Neural cell (in vitro differentiated cells): ENCODE measurements at regions not wholly inside any gene's neighbourhood (a gene's known extent, or its start where the extent isn't known, plus 50 kb on each side); places are given as distances from the start of the nearest gene placed in this dataset.
"Not testable (repeated sequence)": the region's sequence is repeated elsewhere in the genome, so short reads cannot be mapped to it uniquely, and the experiment has no call there.

ENCODE experiments used
- H2AFZ ChIP-seq: fragments of 200-600, 300-800 bp; sonication (generic), shearing (Covaris generic); 2 replicates; pipeline ENCODE4 v1.6.0; 2014; ENCODE audit warnings: low read depth, mild to moderate bottlenecking, antibody characterized with exemption, low read length, moderate library complexity
- H3F3A ChIP-seq: fragments of 200-600 bp; shearing (Covaris generic); 2 replicates; pipeline ENCODE4 v1.6.1; 2016; ENCODE audit warnings: mild to moderate bottlenecking, moderate library complexity, mixed read lengths, antibody characterized with exemption, low read length; ENCODE audit not compliant: insufficient read depth, poor library complexity, severe bottlenecking
- H3K27ac ChIP-seq: fragments of 200-600, 300-800 bp; sonication (generic), shearing (Covaris generic); 2 replicates; pipeline ENCODE4 v1.5.1; 2014; ENCODE audit warnings: mild to moderate bottlenecking, low read length, moderate library complexity
- H3K27me3 ChIP-seq: fragments of 300-800, 200-600 bp; sonication (generic), shearing (Covaris generic); 2 replicates; pipeline ENCODE4 v1.6.0; 2014; ENCODE audit warnings: mild to moderate bottlenecking, low read depth, low read length, moderate library complexity; ENCODE audit not compliant: insufficient read depth
- H3K36me3 ChIP-seq: fragments of 300-800, 200-600 bp; sonication (generic), shearing (Covaris generic); 2 replicates; pipeline ENCODE4 v1.5.1; 2014; ENCODE audit warnings: mild to moderate bottlenecking, antibody characterized with exemption, low read length, moderate library complexity; ENCODE audit not compliant: insufficient read depth
- H3K4me2 ChIP-seq: fragments of 300-800, 200-600 bp; sonication (generic), shearing (Covaris generic); 2 replicates; pipeline ENCODE4 v1.6.0; 2014; ENCODE audit warnings: mild to moderate bottlenecking, low read length
- H3K4me3 ChIP-seq: fragments of 300-800, 200-600 bp; sonication (generic), shearing (Covaris generic); 2 replicates; pipeline ENCODE4 v1.5.1; 2014; ENCODE audit warnings: mild to moderate bottlenecking, low read length, moderate library complexity
- H3K79me2 ChIP-seq: fragments of 200-600 bp; shearing (Covaris generic); replicated peaks from 2 replicates; pipeline ENCODE4 v1.6.0; 2014; ENCODE audit warnings: mild to moderate bottlenecking, low read length, moderate library complexity; ENCODE audit not compliant: insufficient read depth
- H3K9ac ChIP-seq: fragments of 300-800, 200-600 bp; sonication (generic), shearing (Covaris generic); 2 replicates; pipeline ENCODE4 v1.6.1; 2016; ENCODE audit warnings: mild to moderate bottlenecking, low read length, mixed read lengths
- H3K9me2 ChIP-seq: fragments of 200-600 bp; shearing (Covaris generic); 2 replicates; pipeline ENCODE4 v1.6.1; 2016; ENCODE audit warnings: mild to moderate bottlenecking, low read length, mixed read lengths; ENCODE audit not compliant: insufficient read depth
- H3K9me3 ChIP-seq: fragments of 200-600, 300-800 bp; sonication (generic), shearing (Covaris generic); 2 replicates; pipeline ENCODE4 v1.6.1; 2016; ENCODE audit warnings: mild to moderate bottlenecking, mixed run types, low read length, moderate library complexity, mixed read lengths
- H4K20me1 ChIP-seq: fragments of 200-600 bp; shearing (Covaris generic); 2 replicates; pipeline ENCODE4 v1.6.1; 2016; ENCODE audit warnings: mild to moderate bottlenecking, mixed run types; ENCODE audit not compliant: insufficient read depth
- EP300 ChIP-seq: fragments of 450-650 bp; conservative IDR thresholded peaks from 2 replicates; pipeline ENCODE4 v1.6.1; 2014; ENCODE audit warnings: antibody characterized with exemption, mild to moderate bottlenecking, moderate library complexity; ENCODE audit not compliant: poor library complexity, severe bottlenecking
- EZH2 ChIP-seq: fragments of 200-600, 300-800 bp; shearing (Covaris generic), sonication (generic); IDR thresholded peaks from 2 replicates; pipeline ENCODE4 v1.6.1; 2014; ENCODE audit warnings: antibody characterized with exemption, low read length, borderline replicate concordance, mild to moderate bottlenecking; ENCODE audit not compliant: insufficient read depth, poor library complexity, severe bottlenecking
- MXI1 ChIP-seq: fragments of 450-650 bp; conservative IDR thresholded peaks from 2 replicates; pipeline ENCODE4 v1.6.1; 2014; ENCODE audit warnings: antibody characterized with exemption, mild to moderate bottlenecking; ENCODE audit not compliant: poor library complexity, severe bottlenecking
- POLR2AphosphoS5 ChIP-seq: IDR thresholded peaks from 2 replicates; pipeline ENCODE4 v1.6.1; 2012
- RAD21 ChIP-seq: fragments of 450-650 bp; conservative IDR thresholded peaks from 2 replicates; pipeline ENCODE4 v1.6.1; 2014; ENCODE audit warnings: antibody characterized with exemption, mild to moderate bottlenecking, moderate library complexity
- REST ChIP-seq: IDR thresholded peaks from 2 replicates; pipeline ENCODE4 v1.6.1; 2012; ENCODE audit warnings: borderline replicate concordance
- SMC3 ChIP-seq: fragments of 450-650 bp; conservative IDR thresholded peaks from 2 replicates; pipeline ENCODE4 v1.6.1; 2014; ENCODE audit warnings: antibody characterized with exemption, mild to moderate bottlenecking, moderate library complexity; ENCODE audit not compliant: poor library complexity
- TAF1 ChIP-seq: IDR thresholded peaks from 2 replicates; pipeline ENCODE4 v1.6.1; 2012; ENCODE audit warnings: low read depth
- TF ChIP-seq, protein P1 (sequence below): fragments of 450-650 bp; IDR thresholded peaks from 2 replicates; pipeline ENCODE4 v1.5.1; 2014; ENCODE audit warnings: antibody characterized with exemption, mild to moderate bottlenecking, moderate library complexity; ENCODE audit not compliant: poor library complexity, severe bottlenecking

DNA sequence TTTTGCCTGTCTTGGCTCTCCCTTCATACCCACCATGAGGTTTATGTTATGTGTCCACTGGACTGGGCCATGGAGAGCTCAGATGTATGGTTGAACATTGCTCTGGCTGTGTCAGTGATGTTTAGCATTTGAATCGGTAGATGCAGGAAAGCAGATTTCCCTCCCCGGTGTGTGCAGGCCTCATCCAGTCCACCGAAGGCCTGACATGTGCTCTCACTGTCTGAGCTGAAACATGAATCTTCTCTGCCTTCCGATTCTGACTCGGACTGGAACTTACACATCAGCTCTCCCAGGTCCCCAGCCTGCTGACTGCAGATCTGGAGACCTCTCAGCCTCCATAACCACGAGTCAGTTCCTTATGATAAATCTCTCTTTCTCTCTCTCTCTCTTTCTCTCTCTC, 72.4 kb upstream of the SLC66A3 start:
- Histone ChIP-seq H3K36me3 (no peaks in the 10 kb centered on the region), H3F3A (no peaks in the 10 kb centered on the region), H3K4me3 (no peak overlapping the region), H3K9ac (no peak overlapping the region), H3K4me2 (no peak overlapping the region), H3K27ac (no peak overlapping the region), H2AFZ (no peak overlapping the region), H3K9me3 (no peaks in the 10 kb centered on the region), H3K79me2 (no peaks in the 10 kb centered on the region), H4K20me1 (no peaks in the 10 kb centered on the region), H3K27me3 (no peaks in the 10 kb centered on the region), H3K9me2 (no peaks in the 10 kb centered on the region)
- TF ChIP-seq MXI1, result no peak
- TF ChIP-seq EP300, result no peak

DNA sequence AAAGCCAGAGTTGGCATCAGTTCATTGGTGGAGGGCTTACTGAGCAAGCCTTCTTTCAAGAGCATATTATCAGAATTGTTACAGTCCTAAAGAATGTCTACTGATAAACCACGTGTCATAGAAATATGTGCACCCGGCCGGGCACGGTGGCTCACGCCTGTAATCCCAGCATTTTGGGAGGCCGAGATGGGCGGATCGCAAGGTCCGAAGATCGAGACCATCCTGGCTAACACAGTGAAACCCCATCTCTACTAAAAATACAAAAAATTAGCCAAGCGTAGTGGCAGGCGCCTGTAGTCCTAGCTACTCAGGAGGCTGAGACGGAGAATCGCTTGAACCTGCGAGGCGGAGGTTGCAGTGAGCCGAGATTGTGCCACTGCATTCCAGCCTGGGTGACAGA, 66.4 kb upstream of the SLC66A3 start:
- H3K27ac ChIP-seq, H3F3A ChIP-seq, H3K4me2 ChIP-seq, H2AFZ ChIP-seq, H3K9me3 ChIP-seq, H4K20me1 ChIP-seq, H3K27me3 ChIP-seq, H3K9me2 ChIP-seq, H3K36me3 ChIP-seq, H3K4me3 ChIP-seq, H3K9ac ChIP-seq, H3K79me2 ChIP-seq: not testable (repeated sequence)

DNA sequence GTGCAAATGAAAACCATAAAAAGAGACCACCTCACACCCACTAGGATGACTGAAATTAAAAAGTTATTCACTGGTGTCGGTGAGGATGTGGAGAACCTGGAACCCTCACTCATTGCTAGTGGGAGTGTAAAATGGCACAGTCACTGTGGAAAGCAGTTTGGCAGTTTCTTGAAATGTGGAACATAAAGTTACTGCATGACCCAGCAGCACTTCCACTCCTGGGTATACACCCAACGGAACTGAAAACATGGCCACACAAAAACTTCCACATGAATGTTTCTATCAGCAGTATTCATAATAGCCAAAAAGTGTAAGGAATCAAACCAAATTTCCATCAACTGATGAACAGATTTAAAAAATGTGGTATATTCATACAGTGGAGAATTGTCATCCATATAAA, 65.1 kb upstream of the SLC66A3 start:
- Histone ChIP-seq H3K9me2 (no peaks in the 10 kb centered on the region), H3K36me3 (no peaks in the 10 kb centered on the region), H3K9ac (no peak overlapping the region), H3K79me2 (no peaks in the 10 kb centered on the region), H3F3A (no peaks in the 10 kb centered on the region), H3K27ac (no peak overlapping the region), H2AFZ (no peak overlapping the region), H4K20me1 (no peaks in the 10 kb centered on the region), H3K9me3 (no peaks in the 10 kb centered on the region), H3K4me2 (no peak overlapping the region), H3K4me3 (no peak overlapping the region), H3K27me3 (no peaks in the 10 kb centered on the region)
- TF ChIP-seq POLR2AphosphoS5 (no peak), EZH2 (no peak), EP300 (no peak), RAD21 (no peak), TAF1 (no peak), REST (no peak), SMC3 (no peak), MXI1 (no peak)
- TF ChIP-seq, protein P1, sequence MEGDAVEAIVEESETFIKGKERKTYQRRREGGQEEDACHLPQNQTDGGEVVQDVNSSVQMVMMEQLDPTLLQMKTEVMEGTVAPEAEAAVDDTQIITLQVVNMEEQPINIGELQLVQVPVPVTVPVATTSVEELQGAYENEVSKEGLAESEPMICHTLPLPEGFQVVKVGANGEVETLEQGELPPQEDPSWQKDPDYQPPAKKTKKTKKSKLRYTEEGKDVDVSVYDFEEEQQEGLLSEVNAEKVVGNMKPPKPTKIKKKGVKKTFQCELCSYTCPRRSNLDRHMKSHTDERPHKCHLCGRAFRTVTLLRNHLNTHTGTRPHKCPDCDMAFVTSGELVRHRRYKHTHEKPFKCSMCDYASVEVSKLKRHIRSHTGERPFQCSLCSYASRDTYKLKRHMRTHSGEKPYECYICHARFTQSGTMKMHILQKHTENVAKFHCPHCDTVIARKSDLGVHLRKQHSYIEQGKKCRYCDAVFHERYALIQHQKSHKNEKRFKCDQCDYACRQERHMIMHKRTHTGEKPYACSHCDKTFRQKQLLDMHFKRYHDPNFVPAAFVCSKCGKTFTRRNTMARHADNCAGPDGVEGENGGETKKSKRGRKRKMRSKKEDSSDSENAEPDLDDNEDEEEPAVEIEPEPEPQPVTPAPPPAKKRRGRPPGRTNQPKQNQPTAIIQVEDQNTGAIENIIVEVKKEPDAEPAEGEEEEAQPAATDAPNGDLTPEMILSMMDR, result no peak
